NCI-H524 treated with DMSO at 0.1 percent for 48 hours (cell line): ENCODE measurements at regions not wholly inside any gene's neighbourhood (a gene's known extent, or its start where the extent isn't known, plus 50 kb on each side); places are given as distances from the start of the nearest gene placed in this dataset.
A peak's percentile ranks its signal among the peaks of the same experiment; 100 is the strongest.

Source experiments
- DNase-seq: peaks from one replicate; lab custom pipeline; 2025; lab: John Stamatoyannopoulos, UW

DNA sequence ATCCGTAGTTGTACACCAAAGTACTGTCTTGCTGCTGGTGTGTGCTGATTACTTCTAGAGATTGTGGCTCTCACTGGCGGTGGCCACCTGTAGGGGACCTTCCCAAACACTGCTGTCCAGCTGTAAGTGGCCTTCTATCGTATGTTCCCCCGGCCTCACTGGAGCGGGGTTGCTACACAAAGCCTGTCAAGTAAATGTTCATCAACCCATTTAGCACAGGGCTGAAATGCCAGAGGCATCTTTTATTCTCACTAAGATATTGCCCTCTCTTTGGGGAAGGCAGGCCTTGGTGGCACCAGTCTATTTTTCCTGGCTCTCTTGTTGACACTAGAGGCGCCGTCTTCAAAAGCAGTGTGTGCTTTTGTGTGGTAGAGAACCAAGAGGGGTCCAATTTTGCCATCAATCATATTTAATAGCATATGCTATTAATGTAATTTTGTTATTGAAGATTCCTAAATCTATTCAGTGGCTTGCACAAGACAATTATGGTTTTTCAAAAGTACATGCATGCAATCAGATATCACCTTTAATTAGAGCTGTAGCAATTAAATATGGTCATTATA, 514.4 kb upstream of the SALL1 start:
- no peak for DNase-seq

DNA sequence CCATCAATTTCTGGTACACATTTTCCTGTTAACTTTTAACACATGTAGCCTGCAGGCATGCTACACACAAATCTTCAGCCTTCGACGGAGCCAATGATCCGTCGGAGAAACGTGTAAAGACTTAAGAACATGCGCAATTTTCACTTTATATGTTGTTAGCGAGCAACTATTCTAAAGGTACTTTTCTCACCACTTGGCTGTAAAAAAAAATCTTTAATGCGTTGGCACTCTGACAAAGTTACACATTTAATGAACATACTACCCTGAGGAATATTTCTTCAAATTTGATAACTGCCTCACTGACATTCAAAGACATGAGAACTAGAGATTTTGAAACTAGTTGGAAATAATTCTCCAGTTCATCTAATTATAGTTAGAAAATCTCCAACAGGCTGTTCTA, 507.5 kb upstream of the SALL1 start:
- no peak for DNase-seq

DNA sequence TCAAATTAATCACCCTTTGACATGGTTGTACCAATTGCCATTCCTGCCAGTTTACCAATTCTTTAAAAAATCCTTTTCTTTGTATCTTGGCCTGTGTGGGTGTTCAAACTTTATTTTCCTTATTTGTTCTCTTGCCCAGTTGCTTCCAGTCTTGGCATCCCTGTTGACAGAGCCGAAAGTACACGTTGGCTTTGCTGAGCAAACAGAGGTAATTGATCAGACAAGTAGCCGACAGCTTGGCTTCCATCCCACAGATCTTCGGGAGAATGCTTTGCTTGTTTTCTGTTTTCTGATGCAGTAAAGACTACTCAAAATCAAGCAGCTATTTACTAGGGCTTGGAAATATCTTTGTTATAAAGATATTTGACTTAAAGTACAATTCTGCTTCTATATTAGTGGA, 506.8 kb upstream of the SALL1 start:
- no peak for DNase-seq

DNA sequence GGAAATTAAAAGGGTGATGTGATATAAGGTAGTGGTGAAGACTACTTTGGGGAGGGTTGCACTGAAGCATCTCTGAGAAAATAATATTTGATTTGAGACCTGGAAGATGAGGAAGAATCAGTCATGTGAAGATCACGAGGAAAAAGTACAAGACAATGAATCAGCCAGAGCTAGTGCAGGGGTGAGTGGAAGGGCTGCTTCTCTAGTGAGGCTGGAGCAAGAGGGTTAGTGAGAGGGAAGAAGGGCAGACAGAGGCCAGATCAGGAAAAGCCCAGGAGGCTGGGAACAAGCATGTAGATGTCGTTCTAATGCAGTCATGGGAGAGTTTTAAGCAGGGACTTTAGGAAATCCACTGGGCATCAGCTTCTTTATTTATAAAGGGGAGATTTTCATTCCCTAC, 504.2 kb upstream of the SALL1 start:
- DNase-seq: no peak

DNA sequence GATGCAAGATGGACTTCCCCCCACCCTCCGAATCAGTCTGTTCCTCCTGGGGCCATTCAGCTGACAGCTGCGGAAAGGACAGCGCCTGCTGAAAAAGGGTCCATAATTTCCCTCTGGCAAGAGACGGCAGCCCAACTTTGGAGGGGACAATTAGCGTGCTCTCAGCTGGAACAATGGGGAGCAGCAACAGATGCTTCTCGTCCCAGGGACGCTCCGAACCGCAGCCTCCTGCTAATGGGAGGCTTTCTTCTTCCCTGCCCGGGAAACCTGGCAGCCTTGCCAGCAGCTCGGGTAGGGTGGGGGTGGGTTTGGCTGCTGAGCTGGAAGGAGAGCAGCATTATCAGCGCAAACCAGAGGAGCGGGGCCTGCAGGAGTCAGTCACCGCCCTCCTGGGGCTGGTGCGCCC, 500.0 kb upstream of the SALL1 start:
- DNase-seq: no peak

DNA sequence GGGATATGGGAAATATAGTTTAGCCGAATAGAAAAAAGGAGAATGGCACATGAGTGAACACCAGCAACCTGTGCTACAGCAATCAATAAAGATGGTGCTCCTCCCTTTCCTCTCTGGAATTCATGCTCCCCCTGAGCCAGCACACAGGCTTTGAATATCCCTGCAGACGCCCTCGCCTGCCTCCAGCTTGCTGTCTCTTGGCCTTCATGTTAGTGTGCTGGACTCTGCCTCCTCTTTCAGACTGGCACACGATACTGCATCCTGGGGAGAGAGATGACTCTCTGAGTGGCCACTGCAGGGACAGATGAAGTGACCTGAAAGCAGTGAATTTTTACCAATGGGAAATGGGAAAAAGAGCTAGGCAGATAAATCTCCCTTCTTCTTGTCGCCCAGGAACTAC, 498.6 kb upstream of the SALL1 start:
- no peak for DNase-seq

DNA sequence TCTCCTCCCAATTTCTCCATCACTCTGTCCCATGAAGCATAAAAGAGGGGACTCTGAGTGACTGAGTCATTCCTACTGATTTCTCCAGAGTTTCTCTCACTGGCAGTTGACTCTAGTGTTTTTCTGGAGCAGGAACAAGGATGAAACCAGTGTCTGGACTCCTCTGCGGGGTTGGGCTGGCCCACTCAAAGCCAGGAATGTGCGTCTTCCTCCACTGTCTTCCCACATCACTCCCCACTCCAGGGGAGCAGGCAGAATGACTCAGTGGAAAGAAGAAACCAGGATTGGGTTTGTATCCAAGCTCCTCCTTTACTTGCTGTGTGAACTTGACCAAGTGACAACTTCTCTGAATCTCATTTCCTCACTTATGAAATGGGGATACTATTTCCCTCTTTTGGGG, 497.5 kb upstream of the SALL1 start:
- no peak for DNase-seq

DNA sequence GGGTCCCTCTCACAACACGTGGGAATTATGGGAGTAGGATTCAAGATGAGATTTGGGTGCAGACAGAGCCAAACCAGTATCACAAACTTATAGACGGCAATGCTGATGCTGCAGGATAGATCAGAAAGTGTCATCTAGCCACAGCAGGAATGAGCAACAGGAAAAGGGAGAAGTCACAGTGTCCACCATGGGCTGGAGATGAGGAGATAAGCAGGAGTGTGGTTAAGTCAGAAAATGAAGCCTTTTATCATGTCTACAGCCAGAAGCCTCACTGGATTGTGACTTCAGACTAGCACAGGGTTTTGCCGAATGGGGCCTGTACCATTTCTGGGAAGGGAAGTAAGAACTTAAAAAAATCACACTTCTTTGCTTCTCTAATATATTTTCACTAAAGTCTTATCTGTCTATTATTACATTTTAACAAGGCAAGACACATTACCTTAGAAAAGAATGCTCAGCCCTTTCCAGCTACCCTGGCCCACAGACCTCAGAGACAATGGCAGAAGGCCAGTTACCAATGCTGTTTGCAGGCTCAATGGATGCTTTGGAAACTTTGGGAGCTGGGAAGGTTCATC, 490.2 kb upstream of the SALL1 start:
- DNase-seq: no peak

DNA sequence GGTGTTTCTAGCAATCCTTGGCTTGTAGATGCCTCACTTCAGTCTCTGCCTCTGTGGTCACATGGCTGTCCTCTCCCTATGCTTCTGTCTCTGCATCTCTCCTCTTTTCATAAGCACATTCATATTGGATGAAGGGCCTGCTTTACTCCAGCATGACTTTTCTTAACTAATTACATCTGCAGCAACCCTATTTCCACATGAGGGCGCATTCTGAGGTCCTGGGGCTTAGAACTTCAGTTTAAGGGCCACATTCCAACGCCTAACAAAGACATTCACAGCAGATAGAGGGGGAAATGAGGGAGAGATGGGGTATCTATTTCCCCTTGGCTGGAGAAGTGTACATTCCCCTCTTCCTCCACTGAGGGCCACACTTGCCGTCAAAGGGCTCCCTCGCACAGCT, 489.1 kb upstream of the SALL1 start:
- no peak for DNase-seq

DNA sequence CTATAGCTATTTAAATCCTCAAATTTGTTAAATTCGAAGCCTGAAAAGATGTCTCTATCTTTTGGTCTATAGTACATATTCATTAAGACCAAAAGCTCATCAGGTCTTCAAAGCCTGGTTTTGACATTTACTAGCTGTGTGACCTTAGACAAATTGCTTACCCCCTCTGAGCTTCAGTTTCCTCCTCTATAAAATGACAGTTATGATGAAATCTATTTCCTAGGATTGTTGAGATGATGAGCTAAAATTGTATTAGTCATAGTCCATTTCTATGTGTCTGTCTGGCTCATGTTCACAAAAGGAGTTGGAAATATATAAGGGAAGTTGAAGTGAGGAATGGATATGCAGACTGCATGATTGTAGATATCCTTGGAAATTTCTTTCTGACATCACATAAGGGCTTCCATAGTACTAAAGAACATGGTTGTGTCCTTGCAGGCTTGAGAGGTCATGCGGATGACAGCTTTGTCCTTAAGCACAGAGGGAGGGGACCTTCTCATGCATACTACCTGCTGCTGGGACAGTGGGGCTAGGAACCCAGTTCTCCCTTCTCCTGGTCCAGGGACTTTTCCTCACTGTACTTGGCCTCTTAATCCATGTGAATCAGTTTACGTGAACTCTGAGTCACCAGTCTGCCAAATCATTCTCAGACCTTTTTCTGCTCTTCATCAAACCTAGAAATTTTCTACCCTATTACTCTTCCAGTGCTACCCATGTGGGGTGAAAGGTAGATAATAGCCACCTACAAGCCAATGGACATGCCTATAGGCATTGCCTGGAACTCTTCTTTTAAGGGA, 487.5 kb upstream of the SALL1 start:
- DNase-seq: no peak

DNA sequence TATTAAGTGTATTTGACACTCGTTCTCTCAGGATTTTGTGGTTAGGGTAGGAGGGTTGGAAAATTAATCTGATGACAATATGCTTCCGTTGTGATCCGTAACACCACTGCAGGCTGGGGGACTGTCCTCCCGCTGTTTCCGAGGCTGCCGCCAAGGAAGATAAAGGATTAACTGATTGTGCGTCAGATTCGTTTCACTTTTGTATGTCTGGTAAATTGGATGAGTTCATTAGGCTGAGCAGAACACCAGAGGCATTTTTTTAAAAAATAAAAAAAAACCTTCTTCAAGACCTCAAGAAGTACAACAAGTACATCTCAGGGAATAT, 486.7 kb upstream of the SALL1 start:
- DNase-seq: no peak

DNA sequence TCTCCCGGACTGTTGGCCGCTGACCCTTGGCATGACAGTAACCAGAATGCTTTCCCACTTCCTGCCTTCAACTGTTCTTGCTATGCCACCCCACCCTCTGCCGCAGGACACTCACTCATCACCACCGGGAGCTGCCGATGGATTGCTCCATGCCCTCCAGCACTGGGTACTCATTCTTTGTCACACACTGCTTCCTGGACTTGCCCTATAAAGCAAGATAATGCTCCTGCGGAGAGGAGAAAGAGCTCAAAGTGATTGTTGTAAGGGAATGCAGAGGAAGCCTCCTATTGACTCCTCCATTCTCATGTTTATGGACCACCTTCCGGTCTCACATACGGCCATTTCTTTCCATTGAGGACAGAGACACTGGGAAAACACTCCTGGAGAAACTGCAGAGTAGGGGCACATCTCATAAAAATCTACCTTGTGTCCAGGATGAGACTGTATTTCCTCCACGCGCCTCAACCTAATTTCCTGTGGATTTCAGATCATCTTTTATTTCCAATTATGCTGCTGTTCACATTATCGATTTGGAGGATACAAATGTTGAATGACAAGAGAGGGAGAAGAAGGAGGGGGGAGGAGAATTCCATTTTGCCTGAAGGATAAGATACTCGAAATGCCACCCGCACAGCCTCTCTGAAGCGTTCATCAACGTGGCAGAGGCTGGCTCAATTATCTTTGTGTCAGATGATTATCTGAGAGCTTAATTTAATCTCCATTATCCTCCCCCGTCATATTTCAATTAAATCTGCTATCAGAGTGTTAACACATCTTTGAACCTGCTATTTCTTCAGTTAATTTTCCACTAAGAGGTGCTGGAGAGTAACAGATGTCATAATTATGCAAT, 486.1 kb upstream of the SALL1 start:
- DNase-seq: peak; percentile 56

DNA sequence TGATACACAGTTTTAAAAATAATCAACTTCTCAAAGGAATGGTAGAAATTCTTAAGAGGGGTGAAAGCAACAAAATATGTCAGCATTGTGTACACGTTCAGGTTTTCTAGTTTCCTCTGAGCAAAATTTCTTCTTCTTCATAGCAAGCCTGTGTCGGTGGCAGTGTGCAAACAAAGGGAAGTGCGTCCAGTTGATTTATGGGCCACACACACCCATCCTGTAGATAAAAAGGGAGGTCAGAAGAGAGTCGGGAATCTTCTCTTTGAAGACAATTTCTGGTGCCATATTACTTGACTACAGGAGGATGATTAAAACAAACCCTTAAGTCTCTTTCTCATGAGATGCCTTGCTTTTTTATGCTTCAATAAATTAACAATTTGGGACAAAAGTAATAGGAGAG, 484.1 kb upstream of the SALL1 start:
- no peak for DNase-seq

DNA sequence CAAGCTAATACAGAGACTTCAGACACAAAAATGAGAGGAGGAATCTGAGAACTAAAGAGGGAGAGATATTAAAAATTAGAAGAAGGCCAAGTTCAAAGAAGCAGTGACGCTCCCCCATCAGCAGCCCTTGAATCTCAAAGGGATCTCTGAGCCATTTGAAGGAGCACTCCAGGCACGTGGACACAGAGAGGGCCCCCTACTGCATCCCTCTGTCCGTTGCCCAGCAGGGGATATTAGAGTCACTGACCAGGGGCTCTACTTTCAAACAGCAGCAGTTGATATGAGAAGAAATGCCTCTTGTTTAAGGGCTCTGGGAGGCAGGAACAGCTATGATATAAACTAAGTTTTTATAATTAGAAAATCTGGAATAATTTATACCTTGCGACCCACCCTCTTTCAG, 479.0 kb upstream of the SALL1 start:
- no peak for DNase-seq

DNA sequence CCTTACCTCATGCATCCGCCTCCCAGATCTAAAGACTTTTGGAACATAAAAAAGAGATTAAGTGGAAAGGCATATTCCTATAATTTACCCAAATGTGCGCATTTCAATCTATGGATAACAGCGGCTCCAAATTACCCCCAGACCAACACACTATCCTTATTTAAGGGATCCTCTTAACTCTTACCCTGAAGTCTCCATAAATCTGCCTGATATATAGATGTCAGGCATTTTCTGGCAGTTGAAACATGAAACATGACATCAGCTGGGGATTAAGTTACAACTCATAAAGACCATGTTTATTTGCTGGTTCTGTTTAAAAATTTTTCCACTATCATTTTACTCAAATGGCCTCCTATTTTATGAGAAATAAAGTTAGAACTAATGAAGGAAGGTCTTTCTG, 478.5 kb upstream of the SALL1 start:
- DNase-seq: no peak

DNA sequence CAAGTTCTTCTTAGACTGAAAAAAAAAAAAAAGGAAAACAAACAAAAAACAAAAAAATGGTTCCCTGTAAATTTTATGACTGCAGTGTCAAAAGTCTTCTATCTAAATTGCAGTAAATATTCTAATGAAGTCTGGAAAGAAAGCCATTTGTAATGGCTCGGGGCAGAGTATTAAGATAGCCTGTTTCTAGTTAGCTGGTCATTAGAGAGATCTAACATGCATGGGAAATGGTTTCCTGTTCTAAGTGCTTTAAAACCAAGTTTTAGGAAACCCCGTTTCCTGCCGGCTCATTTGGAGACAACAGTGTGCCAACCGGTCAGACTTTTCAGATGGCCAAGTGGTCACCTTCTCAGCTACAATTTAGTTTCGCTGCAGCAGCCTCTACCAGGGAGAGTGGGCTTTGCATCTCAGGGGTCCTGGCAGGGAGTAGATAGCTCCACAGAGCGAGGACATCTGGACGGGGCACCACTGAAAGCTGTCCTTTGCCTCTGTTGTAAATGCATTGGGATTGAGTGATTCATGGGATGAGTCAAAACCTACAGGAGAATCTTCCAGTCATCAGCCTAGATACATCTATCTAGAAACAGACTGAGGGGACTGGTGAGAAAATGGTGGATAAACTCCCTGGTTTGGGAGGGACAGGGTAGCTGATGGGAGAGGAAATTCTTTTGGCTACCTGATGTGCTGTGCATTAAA, 473.2 kb upstream of the SALL1 start:
- DNase-seq: no peak

DNA sequence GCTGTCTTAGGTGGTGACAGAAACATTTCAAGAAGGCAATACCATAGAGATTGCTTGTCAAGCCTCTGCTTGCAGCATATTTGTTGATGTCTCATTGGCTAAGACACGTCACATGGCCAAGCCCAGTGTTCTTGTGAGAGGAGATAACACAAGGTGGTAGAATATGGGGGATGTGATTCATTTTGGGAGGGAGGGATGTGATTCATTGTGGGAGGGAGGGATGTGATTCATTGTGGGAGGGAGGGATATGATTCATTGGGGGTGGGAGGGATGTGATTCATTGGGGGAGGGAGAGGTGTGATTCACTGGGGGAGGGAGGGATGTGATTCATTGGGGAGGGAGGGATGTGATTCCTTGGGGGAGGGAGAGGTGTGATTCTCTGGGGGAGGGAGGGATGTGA, 470.5 kb upstream of the SALL1 start:
- no peak for DNase-seq

DNA sequence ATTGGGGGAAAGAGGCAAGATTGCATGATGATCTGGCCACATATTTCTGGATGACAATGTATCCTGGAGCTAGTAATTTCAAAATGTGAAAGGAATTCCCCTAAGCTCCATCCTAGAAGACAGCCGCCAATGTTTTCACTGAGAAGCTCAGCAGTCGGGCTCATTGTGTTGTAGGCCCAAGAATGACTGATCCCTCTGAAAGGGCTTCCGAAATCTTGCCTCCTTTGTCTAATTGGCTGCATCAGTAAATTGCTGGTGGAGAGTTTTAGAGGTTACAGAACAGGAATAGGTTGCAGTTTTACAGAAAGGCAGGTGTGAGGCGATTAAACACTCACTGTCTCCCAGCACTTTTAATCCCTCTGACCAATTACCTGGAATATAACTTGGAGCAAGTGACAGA, 464.1 kb upstream of the SALL1 start:
- DNase-seq: no peak

DNA sequence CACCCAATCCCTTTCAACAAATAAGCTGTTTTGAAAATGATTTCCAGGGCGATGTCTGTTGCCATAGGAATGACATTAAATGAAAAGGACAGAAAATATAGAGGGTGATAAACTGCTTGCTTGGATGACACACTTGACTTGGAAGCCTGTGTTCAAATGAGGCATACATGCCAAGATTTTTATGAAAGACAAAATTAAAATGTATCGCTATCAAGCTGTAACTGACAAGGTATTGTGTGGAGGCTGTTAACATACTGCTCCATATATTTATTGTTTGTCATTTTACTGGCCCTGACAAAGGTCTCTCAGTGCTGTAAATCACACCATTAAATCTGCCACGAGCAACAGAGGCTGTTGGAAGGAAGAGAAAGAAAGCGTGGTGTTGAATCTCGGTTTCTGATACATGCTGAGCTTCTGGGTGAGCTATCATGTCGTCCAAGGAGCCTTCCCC, 456.2 kb upstream of the SALL1 start:
- DNase-seq: no peak

DNA sequence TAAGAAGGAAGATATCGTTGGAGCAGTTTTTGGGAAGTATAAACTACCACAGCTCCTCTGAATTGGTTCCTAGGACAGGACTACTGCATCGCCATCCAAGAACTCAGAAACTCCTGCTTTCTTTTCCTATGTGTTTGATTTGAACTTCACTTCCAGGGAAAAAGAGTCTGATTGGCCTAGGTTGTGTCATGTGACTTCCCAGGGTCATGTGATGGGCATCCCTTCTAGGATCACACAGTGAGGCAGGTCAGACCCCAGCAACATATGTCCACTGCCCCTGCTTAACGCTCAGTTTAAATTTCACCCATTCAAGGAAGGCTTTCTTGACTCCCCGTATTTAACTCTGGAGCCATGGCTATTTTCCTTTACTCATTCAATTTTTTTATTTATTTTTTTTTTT, 445.2 kb upstream of the SALL1 start:
- DNase-seq: no peak

DNA sequence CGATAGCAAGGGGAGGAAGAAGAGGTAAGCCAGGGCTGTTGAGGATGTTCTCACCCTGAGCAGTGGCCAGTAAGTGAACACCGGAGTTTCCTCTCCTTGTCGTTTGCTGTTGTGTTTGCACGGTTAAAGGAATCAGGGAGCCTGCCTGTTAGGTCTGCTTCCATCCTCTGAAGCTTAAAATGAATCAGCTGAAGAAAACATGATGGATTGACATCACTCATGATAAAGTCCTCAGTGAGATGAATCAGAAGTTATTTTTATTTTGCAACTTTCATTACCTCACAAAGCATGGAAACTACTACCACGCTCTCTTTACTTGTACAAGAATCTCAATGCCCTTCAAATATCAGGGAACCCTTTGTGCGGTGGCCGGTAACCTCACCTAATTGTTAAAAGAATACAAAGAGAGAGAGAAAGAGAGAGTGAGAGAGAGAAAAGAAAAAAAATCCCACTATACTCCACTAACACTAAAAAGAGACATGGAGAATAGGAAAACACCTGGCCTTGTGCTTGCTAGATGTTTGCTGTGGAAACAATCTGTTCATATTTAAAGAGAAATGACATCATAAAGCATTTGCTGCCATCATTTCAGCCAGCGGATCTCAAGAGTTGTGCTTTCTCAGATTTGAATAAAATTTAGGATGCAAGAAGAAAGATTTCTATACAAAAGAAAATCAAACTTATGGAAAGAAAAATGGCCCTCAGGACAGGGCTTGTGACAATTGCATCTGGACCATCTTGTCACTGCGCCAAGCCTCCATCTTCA, 441.6 kb upstream of the SALL1 start:
- DNase-seq: no peak
